Esophagus mucosa (tissue), 1 donor: ENCODE measurements at regions not wholly inside any gene's neighbourhood (a gene's known extent, or its start where the extent isn't known, plus 50 kb on each side); places are given as distances from the start of the nearest gene placed in this dataset.
"Not testable (repeated sequence)": the region's sequence is repeated elsewhere in the genome, so short reads cannot be mapped to it uniquely, and the experiment has no call there.

ENCODE experiments used
- ATAC-seq: fragments of 200-7000 bp; cut with Tn5 transposase; one replicate; pipeline ENCODE4 v1.9.1; 2020
- donor health status: DM: yes; HTN: yes; CAD: no.

DNA sequence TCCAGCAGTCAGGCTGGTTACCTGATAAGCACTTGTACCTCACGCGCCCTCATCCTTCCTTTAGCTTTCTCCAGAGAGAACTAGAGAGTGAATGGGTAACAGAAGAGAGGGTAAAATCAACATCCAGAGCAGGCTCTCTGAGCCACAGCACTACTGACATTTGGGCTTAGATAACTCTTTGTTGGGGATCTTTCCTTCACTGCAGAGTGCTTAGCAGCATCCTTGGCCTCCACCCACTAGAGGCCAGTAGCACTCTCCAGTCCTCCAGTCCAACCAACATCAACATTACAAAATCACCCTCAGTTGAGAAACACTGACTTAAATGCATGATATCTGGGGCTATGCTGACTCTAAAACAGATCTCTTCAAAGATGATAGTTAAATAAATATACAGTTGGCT is 220.7 kb downstream of the TACR3 start:
- ATAC-seq, result no peak

DNA sequence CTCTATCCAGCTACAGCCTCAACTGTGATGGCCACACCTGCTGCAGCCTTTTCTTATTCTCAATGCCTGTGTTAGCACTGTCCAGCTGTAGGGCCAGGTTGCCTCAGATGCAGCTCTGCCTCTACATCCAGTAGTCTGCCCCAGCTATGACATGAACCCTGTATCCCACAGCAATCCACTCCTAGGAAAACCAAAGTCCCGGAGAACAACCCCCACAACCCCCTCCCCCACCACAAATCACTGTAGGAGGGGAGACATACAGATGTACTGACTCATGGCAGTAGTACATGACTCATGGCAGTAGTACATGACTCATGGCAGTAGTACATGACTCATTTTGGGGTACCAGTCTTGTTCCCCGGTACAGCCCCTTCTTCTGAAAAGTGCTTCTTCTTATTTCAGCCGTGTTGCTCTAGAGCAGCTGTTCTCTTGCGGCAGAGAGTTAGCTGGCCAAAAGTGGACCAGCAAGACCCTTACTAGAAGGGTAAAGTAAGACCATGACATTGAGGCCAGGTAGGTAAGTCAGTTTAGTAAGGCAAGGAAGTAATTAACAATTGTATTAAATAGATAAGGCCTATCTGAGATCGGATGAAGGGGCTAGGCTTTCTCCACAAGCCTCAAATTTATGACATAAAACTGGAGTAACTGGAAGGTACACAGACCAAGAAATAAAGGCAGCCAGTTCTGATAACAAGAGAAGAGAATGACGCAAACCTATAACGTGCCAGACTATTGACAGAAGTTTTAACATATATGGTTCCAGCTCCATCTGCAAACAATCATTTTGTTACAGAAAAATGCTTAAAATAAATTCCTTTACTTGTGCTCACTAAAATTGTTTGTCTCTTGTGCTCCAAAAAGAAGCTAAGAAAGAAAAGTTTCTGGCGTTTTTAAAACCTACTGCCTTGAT is 221.4 kb downstream of the TACR3 start:
- no peak for ATAC-seq

DNA sequence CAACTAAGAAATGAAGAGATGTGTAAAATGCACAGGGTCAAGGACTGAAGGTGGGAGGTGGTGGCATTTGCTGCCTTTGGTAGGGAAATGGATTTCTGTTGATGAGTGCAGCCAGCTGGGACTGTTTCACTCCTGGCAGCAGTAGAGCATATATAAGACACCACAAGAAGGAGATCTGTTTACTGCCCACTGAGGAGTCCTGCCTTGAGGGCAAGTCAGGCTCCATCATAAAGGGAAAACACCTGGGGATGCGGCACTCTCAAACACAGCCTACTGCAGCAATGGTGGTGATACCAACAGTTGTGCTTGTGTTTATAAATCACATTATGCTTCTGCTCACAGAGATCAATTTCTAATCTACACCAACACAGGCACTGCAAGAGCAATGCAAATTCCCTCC is 222.1 kb downstream of the TACR3 start:
- no peak for ATAC-seq

- no peak for ATAC-seq
These were observed 223.0 kb downstream of the TACR3 start for GRCh38 chr4:103496800-103497199.

- ATAC-seq, result no peak
These were observed 226.2 kb downstream of the TACR3 start for GRCh38 chr4:103493450-103494159.

DNA sequence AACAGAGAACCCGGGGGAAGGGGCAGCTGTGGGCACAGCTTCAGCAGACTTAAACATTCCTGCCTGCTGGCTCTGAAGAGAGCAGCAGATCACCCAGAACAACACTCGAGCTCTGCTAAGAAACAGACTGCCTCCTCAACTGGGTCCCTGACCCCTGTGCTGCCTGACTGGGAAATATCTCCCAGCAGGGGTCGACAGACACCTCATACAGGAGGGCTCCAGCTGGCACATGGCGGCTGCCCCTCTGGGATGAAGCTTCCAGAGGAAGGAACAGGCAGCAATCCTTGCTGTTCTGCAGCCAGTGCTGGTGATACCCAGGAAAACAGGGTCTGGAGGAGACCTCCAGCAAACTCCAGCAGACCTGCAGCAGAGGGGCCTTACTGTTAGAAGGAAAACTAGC is 234.5 kb downstream of the TACR3 start:
- not testable (repeated sequence) for ATAC-seq

DNA sequence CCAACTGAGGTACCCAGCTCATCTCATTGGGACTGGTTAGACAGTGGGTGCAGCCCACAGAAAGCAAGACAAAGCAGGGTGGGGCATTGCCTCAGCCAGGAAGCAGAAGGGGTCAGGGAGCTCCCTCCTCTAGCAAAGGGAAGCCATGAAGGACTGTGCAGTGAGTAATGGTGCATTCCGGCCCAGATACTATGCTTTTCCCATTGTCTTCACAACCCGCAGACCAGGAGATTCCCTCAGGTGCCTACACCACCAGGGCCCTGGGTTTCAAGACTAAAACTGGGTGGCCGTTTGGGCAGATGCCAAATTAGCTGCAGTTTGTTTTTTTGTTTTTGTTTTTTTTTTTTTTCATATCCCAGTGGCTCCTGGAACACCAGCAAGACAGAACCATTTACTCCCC is 235.3 kb downstream of the TACR3 start:
- ATAC-seq, result no peak

- no peak for ATAC-seq
These were observed 236.9 kb downstream of the TACR3 start for GRCh38 chr4:103482893-103483292.

- ATAC-seq, result no peak
These were observed 237.3 kb downstream of the TACR3 start for GRCh38 chr4:103482471-103482870.

DNA sequence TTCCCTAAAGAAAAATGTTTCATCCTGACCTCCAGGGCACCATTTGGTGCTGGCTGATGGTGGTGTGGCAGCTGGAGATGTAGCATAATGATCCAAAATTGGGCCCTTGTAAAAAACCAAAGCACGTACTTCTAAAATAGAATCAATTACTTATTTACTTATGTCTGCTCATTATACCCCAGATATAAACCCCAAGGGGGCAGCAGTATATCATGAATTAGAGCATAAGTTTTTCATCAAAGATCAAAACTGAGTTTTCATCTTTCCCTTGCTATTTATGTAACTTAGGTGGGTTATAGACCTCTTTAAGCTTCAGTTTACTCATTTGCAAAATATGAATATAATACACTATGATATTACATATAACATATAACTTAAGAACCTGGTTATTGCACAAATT is 241.1 kb downstream of the TACR3 start:
- no peak for ATAC-seq

DNA sequence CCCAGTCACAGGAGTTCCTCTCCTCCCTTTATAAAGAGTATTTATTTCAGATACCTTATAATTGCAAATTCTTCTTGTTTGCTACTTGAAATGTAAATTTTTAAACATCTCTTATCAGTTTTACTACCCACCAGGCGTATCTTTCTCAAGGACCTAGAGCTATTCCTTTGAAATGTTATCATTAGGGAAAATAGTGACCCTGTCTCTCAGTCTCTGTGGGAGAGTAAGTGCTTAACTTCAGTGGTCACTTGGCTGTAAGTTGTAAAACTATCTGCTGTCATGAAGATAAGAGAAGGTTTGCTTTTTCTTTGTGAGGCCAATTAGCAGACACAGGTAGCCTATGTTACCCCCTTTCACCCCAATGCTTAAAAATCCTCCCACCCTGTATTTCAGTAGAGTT is 241.6 kb downstream of the TACR3 start:
- ATAC-seq, result no peak

DNA sequence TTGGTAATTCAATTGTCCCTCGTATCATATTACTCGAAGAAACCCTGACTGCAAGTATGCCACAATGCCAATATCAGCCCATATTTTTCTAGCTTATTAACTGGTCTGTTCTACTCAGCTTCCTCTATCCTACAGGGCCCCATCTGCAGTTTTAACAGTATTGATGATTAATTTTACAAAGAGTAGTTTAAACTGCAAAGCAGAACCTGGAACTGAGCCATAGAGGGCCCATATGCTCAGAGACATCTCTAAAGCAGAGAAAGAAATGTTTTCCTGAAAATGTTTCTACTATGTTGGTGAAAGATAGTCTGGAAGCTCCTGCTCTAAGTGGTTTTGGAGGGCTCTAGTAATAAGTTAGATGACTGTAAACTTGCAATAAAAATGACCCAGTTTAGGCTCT is 259.4 kb upstream of the CENPE start:
- no peak for ATAC-seq

- ATAC-seq, result peak; percentile 96
These were observed 253.2 kb upstream of the CENPE start for GRCh38 chr4:103451341-103451740.

DNA sequence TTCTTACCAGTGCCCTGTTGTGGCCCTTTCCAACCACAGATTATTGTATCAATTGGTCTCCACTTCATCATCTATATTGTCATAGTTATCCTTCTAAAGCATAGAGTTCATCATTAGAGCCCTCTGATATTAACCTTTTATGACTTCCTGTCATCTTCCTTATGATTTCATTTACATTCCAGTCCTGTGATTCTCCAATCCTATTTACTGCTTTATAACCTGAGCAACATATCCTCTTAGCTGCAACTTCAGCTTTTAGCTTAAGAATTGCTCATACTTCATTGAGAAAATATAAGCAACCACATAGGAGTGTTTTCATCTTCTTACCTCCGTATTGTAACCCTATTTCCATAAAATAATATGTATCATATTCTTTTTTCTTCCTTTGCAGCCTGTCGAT is 252.6 kb upstream of the CENPE start:
- no peak for ATAC-seq

- no peak for ATAC-seq
These were observed 251.3 kb upstream of the CENPE start for GRCh38 chr4:103449296-103450023.

DNA sequence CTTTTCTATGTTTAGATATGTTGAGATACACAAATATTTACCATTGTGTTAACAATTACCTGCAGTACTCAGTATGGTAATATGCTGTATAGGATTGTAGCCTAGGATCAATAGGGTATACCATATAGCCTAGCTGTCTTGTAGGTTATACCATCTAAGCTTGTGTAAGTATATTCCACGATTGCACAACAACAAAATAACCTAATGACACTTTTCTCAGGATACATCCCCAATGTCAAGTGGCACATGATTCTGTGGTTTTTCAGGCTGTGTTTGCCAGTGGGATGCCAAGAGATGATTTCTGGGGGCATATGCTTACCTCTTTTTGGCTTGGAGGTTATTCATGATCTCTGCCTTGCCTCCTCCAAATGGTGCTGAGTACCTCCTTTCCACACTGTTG is 247.2 kb upstream of the CENPE start:
- no peak for ATAC-seq

GRCh38 chr4:103443324-103443723 is 245.2 kb upstream of the CENPE start:
- no peak for ATAC-seq

DNA sequence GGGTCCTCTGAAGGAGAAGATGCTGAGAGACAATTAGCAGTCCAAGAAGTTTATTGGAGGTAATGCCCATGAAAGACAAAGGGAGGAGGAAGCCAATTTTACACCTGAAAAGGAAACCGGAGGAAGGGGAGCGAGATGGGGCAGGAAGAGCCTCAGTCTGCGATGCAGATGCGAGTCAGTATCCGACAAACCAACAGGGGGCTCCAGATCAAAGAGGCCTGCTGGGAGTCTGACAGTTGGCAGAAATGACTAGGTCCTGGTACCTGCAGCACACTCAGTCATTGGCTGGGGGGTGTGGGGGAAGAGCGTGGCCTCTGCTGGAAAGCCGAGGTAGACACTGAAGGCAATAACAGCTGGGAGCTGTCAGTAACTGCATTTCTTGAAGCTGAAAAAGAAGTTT is 231.1 kb upstream of the CENPE start:
- no peak for ATAC-seq

DNA sequence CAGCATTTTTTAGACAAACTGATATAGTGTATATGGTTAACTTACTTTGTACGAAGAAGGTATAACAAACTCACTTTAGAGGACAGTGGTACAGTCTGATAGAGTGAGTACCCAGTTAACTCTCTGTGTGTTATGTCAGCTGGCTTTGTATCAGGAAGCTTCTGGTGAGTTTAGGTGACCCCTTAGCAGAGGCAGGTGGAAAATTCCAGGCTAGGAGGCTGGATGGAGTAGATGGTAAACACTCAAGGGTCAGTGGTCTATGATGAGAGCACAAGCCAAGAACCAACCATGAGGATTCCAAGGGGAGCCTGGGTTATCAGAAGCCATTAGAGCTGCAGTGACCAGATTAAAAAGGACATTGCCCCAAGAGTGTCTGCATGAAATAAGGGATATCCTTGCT is 227.3 kb upstream of the CENPE start:
- no peak for ATAC-seq

DNA sequence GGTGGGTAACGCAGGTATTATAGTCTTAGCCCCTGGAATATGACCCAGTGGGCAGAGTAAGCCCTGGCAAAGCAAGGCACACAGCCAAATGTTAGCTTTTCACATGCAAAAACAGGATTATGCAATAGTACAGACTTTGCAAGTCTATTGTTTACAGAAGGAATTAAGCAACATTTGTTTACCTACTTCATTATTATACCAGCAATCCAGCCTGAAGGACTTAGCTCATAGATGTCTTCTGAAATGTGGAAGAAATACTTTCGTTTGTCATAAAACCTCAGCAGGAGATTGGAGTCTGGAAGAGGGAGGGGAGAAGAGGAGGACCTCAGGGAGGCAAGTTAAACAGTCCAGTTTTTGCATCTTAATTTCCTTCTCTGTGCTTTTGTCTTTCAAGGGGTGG is 226.7 kb upstream of the CENPE start:
- peak; percentile 65 for ATAC-seq

GRCh38 chr4:103423261-103423660 is 225.1 kb upstream of the CENPE start:
- ATAC-seq, result no peak

DNA sequence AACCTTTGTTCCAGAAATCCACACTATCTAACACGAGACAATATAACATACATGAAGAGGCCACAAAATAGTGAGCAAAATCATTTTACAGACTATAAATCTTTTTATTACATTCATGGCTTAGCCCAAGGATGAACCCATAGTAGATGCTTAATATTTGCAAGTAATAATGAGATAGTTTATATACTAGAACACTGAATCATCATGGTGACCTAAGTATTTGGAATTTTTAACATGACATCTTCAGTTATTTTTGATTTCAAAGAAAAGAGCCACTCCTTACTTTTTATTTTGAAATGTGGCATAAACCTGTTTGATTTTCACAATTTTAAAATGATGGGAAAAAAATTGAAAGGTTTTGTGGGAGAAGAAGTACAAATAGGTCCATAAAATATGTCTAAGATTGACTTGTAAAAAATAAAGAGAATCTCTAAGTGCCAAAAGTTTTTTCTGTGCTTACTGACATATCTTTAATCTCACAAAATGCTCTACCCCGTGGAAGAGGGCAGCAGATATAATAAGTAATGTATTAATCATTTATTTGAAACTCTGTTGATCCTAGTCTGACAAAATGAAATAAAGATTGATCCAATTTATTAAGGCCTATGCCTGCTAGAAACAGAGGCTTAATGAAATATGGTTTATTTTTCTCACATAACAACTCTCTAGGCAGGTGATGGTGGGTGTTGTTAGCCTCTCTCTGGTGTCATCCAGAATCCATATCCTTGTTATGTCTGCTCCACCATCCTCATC is 224.5 kb upstream of the CENPE start:
- ATAC-seq, result no peak

GRCh38 chr4:103415801-103416200 is 217.7 kb upstream of the CENPE start:
- no peak for ATAC-seq
